ENCODE measurements at regions not wholly inside any gene's neighbourhood (a gene's known extent, or its start where the extent isn't known, plus 50 kb on each side); places are given as distances from the start of the nearest gene placed in this dataset.

- TF ChIP-seq POLR2A (IDR thresholded peaks at IDR 0.05; ENCODE audit: low read depth, low read length) (no peak), TAF1 (IDR thresholded peaks at IDR 0.05; ENCODE audit: low read depth, low read length) (no peak), POLR2AphosphoS5 (IDR thresholded peaks at IDR 0.05; ENCODE audit: low read depth, low read length) (no peak)
Measured at GRCh38 chr2:129741165-129741564, 238.3 kb upstream of the RAB6C start.
